ENCODE measurements at regions not wholly inside any gene's neighbourhood (a gene's known extent, or its start where the extent isn't known, plus 50 kb on each side); places are given as distances from the start of the nearest gene placed in this dataset.

DNA sequence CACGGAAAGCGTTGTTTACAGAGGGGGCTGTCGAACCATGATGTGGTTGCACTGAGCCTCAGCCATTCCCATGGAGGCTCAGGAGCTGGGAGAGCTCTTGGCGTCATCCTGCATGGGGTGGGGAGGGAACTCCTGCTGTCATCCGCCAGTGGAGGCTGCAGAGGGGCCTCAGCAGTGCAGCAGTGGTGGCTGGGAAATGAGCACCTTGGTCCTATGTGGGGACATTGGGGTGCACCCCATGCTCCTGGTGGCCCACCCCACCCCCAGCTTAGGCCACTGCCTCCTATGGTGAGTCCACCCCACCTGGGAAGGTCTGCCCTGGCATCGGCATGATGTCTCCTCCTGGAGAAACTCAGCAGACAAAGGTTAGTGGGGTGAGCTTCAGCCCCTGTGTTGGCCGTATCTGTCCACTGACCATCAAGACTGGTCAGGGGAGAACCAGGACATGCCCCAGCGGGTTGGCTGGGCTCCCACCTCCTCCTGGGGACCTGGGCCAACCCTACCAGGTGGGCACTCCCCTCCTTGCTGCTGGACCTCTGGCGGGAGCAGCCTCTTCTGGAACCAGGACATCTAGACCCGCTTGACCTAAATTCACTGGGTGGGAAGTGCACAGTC, 67.8 kb upstream of the HDAC4 start:
- Histone ChIP-seq H3K27ac (no peak overlapping the region), H3K4me3 (no peak overlapping the region), H3K4me1 (peaks cover 0 to 3% (median 0%) of the 10 kb centered on the region in 4 donors), H3K9me3 (no peaks in the 10 kb centered on the region), H3K27me3 (no peaks in the 10 kb centered on the region), H3K36me3 (no peaks in the 10 kb centered on the region)
- 86% methylated on average over 10 of the region's 10 CpGs; no CpG with 5 or more reads in 1 of the 2 donors for WGBS, 2 donors (ENCODE audit: low coverage in 1 of 2)
- in situ Hi-C loops (cut with MboI; ENCODE audit: low pct_ligation_motif_present in 1 of 4, low pct_unique_long_range_greater_than_20kb in 1 of 4, low sequenced_read_pairs in 3 of 4): no loop called here
- intact Hi-C loops (cut with DNase I; ENCODE audit: low total_unique reads): no loop called here
- no peak for DNase-seq
- TF ChIP-seq, protein P1, sequence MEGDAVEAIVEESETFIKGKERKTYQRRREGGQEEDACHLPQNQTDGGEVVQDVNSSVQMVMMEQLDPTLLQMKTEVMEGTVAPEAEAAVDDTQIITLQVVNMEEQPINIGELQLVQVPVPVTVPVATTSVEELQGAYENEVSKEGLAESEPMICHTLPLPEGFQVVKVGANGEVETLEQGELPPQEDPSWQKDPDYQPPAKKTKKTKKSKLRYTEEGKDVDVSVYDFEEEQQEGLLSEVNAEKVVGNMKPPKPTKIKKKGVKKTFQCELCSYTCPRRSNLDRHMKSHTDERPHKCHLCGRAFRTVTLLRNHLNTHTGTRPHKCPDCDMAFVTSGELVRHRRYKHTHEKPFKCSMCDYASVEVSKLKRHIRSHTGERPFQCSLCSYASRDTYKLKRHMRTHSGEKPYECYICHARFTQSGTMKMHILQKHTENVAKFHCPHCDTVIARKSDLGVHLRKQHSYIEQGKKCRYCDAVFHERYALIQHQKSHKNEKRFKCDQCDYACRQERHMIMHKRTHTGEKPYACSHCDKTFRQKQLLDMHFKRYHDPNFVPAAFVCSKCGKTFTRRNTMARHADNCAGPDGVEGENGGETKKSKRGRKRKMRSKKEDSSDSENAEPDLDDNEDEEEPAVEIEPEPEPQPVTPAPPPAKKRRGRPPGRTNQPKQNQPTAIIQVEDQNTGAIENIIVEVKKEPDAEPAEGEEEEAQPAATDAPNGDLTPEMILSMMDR (IDR thresholded peaks at IDR 0.05): no peak
- no peak for TF ChIP-seq POLR2AphosphoS5 (IDR thresholded peaks at IDR 0.05)
- TF ChIP-seq EP300 (IDR thresholded peaks at IDR 0.05; ENCODE audit: low read depth): no peak
- TF ChIP-seq POLR2A (IDR thresholded peaks at IDR 0.05): no peak

DNA sequence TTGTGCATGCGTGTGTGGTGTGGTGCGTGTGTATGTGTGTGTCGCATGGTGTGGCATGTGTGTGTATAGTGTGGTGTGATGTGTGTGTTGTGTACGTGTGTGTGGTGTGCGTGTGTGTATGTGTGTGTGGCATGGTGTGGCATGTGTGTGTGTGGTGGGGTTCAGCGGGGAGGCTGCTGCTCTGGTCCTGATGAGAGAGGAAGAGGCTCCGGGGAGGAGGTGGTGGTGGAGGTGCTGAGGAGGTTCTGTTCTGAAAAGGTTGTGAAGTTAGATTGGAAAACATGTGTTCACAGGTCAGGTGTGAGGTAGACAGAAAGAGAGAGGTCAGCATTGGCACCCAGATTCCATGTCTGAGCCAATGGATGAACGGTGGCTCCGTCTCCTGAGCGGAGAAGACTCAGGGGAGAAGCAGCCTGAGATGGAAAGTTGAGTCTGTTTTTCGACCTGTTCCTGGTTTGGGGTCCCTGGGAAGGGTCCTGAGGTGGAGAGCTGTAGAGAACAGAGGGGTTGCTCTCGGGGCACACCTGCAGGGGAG, 67.2 kb upstream of the HDAC4 start:
- Histone ChIP-seq H3K9me3 (no peaks in the 10 kb centered on the region), H3K27me3 (no peaks in the 10 kb centered on the region), H3K4me3 (no peak overlapping the region), H3K27ac (no peak overlapping the region), H3K36me3 (no peaks in the 10 kb centered on the region), H3K4me1 (peaks cover 0 to 4% (median 0%) of the 10 kb centered on the region in 4 donors)
- in situ Hi-C loops (cut with MboI; ENCODE audit: low pct_ligation_motif_present in 1 of 4, low pct_unique_long_range_greater_than_20kb in 1 of 4, low sequenced_read_pairs in 3 of 4): no loop called here
- intact Hi-C loops (cut with DNase I; ENCODE audit: low total_unique reads): no loop called here
- 75 to 90% methylated on average over 5 to 12 of the region's 12 CpGs for WGBS, 2 donors (ENCODE audit: low coverage in 1 of 2)
- TF ChIP-seq POLR2A (IDR thresholded peaks at IDR 0.05): no peak
- TF ChIP-seq EP300 (IDR thresholded peaks at IDR 0.05; ENCODE audit: low read depth): no peak
- no peak for TF ChIP-seq POLR2AphosphoS5 (IDR thresholded peaks at IDR 0.05)
- DNase-seq: no peak

DNA sequence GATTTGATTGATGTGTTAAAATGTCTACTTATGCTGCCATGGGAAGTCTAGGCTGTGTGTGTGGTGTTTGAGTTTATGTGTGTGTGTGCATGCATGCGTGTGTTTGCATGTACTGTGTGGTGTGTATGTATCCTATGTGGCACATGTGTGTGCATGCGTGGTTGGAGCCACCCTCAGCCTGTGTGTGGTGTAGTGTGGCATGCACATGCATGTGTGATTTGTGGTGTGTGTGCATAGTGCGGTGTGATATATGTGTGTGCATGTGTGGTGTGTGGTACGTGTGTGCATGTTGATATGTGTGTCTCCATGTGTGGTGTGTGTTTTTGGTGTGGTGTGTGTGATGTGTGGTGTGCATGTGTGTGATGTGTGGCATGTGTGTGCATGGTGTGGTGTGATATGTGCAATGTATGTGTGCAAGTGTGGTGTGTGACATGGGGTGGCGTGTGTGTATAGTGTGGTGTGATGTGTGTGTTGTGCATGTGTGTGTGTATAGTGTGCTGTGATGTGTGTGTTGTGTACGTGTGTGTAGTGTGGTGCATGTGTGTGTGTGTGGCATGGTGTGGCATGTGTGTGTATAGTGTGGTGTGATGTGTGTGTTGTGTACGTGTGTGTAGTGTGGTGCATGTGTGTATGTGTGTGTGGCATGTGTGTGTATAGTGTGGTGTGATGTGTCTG, 66.6 kb upstream of the HDAC4 start:
- in situ Hi-C loops (cut with MboI; ENCODE audit: low pct_ligation_motif_present in 1 of 4, low pct_unique_long_range_greater_than_20kb in 1 of 4, low sequenced_read_pairs in 3 of 4) (no loop called here), intact Hi-C loops (cut with DNase I; ENCODE audit: low total_unique reads) (no loop called here)
- no peaks in the 10 kb centered on the region for H3K36me3 ChIP-seq
- peaks cover 0 to 4% (median 0%) of the 10 kb centered on the region in 4 donors for H3K4me1 ChIP-seq
- no peaks in the 10 kb centered on the region for H3K9me3 ChIP-seq
- TF ChIP-seq, protein P1 (IDR thresholded peaks at IDR 0.05): no peak
- no peak for DNase-seq
- no peaks in the 10 kb centered on the region for H3K27me3 ChIP-seq
- WGBS, 2 donors (ENCODE audit: low coverage in 1 of 2): 96% methylated on average over 7 of the region's 7 CpGs; no CpG with 5 or more reads in 1 of the 2 donors
- H3K27ac ChIP-seq: no peak overlapping the region
- H3K4me3 ChIP-seq: no peak overlapping the region

DNA sequence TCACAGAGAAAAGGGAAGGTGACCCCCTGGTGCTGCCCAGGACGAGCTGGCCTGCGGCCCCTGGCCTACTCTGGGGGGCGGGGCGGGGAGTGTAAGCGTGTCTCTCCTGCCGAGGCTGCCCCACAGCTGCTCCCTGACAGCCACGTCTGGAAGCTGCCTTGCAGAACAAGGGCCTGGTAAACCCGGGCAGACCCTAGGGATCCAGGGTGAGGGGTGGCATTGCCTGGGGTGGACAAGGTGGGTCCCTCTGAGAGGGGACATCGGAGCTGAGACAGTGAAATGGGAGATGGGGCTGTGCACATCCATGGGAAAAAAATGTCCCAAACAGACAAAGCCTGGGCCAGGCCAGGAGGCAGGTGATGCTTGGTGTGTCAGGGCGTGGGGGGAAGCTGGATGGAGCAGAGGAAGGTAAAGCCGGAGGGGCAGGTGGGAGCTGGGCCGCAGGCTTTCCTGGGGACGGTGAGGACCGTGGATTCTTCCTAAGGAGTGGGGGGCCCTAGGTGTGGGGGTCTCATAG, 66.0 kb upstream of the HDAC4 start:
- in situ Hi-C loops (cut with MboI; ENCODE audit: low pct_ligation_motif_present in 1 of 4, low pct_unique_long_range_greater_than_20kb in 1 of 4, low sequenced_read_pairs in 3 of 4): no loop called here
- intact Hi-C loops (cut with DNase I; ENCODE audit: low total_unique reads): no loop called here
- Histone ChIP-seq H3K27ac (no peak overlapping the region), H3K4me3 (no peak overlapping the region), H3K9me3 (no peaks in the 10 kb centered on the region), H3K36me3 (no peaks in the 10 kb centered on the region), H3K4me1 (peaks cover 0 to 4% (median 0%) of the 10 kb centered on the region in 4 donors), H3K27me3 (no peaks in the 10 kb centered on the region)
- WGBS, 2 donors (ENCODE audit: low coverage in 1 of 2): 84 to 86% methylated on average over 6 to 14 of the region's 14 CpGs
- TF ChIP-seq, protein P1 (IDR thresholded peaks at IDR 0.05): no peak
- TF ChIP-seq EP300 (IDR thresholded peaks at IDR 0.05; ENCODE audit: low read depth): no peak
- TF ChIP-seq POLR2AphosphoS5 (IDR thresholded peaks at IDR 0.05): no peak
- no peak for DNase-seq
